ENCODE measurements at regions not wholly inside any gene's neighbourhood (a gene's known extent, or its start where the extent isn't known, plus 50 kb on each side); places are given as distances from the start of the nearest gene placed in this dataset.

- TF ChIP-seq CTCF (IDR thresholded peaks at IDR 0.05; ENCODE audit: low read depth, low read length, missing control alignments), result peak; percentile 69
- H3K4me3 ChIP-seq (replicated peaks; ENCODE audit: low read depth, low read length), result no peak overlapping the region
- peak; percentile 30 for DNase-seq (ENCODE audit: extremely low read depth, low read depth)
Observed at GRCh38 chr12:90854136-90854689, 100.8 kb downstream of the CCER1 start.

- no peak for DNase-seq (ENCODE audit: extremely low read depth, low read depth)
- no peak overlapping the region for H3K4me3 ChIP-seq (replicated peaks; ENCODE audit: low read depth, low read length)
- no peak for TF ChIP-seq CTCF (IDR thresholded peaks at IDR 0.05; ENCODE audit: low read depth, low read length, missing control alignments)
Observed at GRCh38 chr12:90851800-90852718, 102.9 kb downstream of the CCER1 start.

- TF ChIP-seq CTCF (IDR thresholded peaks at IDR 0.05; ENCODE audit: low read depth, low read length, missing control alignments), result no peak
- no peak overlapping the region for H3K4me3 ChIP-seq (replicated peaks; ENCODE audit: low read depth, low read length)
- DNase-seq (ENCODE audit: extremely low read depth, low read depth), result no peak
Observed at GRCh38 chr12:90842477-90842876, 112.5 kb downstream of the CCER1 start.

- TF ChIP-seq CTCF (IDR thresholded peaks at IDR 0.05; ENCODE audit: low read depth, low read length, missing control alignments), result no peak
- DNase-seq (ENCODE audit: extremely low read depth, low read depth), result no peak
- no peak overlapping the region for H3K4me3 ChIP-seq (replicated peaks; ENCODE audit: low read depth, low read length)
Observed at GRCh38 chr12:90841336-90841735, 113.6 kb downstream of the CCER1 start.

- TF ChIP-seq CTCF (IDR thresholded peaks at IDR 0.05; ENCODE audit: low read depth, low read length, missing control alignments), result no peak
- no peak overlapping the region for H3K4me3 ChIP-seq (replicated peaks; ENCODE audit: low read depth, low read length)
- no peak for DNase-seq (ENCODE audit: extremely low read depth, low read depth)
Observed at GRCh38 chr12:90839346-90839745, 115.6 kb downstream of the CCER1 start.

- no peak for TF ChIP-seq CTCF (IDR thresholded peaks at IDR 0.05; ENCODE audit: low read depth, low read length, missing control alignments)
- H3K4me3 ChIP-seq (replicated peaks; ENCODE audit: low read depth, low read length), result no peak overlapping the region
- DNase-seq (ENCODE audit: extremely low read depth, low read depth), result no peak
Observed at GRCh38 chr12:90836689-90837088, 118.3 kb downstream of the CCER1 start.
